ENCODE measurements at regions not wholly inside any gene's neighbourhood (a gene's known extent, or its start where the extent isn't known, plus 50 kb on each side); places are given as distances from the start of the nearest gene placed in this dataset.

DNA sequence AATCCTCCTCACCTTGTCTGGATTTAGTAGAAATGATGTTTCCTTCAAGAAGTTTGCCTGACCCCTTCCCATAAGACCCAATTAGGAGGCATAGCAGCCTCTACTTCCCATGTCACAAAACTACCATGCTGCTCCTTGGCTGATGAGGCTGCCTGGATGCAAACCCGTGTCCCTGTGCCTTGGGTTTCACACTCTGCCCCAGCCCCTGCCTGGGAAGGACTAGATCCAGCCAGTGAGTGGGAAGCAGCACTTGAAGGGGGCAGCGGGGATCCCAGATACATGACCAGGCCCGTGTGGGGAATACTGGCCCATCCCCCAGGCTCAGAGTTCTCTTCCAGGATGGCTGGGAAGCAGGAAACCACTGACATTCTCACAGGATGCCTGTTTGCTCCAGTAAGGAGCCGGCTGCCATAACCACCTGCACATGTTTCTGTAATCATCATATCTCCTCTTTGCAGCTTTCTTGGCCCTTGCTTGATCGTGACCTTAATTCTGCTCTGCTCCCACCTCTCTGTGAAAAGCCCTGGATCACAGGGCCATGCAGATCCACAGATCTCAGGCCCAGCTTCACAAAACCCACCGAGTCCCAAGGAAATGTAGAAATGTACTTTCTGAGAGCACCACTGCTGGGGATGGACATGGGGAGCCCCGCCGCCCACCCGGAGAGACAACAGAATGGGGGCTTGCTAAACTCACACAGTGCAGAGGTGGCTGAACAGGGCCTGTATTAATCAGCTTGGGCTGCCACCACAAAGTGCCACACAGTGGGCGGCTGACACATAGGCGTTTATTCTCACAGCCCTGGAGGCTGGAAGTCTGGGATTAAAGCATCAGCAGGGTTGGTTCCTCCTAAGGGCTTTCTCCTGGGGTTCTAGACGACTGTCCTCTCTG, 287.8 kb upstream of the IGFBP3 start:
- TF ChIP-seq, protein P1, sequence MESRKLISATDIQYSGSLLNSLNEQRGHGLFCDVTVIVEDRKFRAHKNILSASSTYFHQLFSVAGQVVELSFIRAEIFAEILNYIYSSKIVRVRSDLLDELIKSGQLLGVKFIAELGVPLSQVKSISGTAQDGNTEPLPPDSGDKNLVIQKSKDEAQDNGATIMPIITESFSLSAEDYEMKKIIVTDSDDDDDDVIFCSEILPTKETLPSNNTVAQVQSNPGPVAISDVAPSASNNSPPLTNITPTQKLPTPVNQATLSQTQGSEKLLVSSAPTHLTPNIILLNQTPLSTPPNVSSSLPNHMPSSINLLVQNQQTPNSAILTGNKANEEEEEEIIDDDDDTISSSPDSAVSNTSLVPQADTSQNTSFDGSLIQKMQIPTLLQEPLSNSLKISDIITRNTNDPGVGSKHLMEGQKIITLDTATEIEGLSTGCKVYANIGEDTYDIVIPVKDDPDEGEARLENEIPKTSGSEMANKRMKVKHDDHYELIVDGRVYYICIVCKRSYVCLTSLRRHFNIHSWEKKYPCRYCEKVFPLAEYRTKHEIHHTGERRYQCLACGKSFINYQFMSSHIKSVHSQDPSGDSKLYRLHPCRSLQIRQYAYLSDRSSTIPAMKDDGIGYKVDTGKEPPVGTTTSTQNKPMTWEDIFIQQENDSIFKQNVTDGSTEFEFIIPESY (IDR thresholded peaks at IDR 0.05), result no peak
- TF ChIP-seq NR2F2 (IDR thresholded peaks at IDR 0.05) (no peak), HNF4A (conservative IDR thresholded peaks at IDR 0.05) (no peak)
- TF ChIP-seq, protein P2, sequence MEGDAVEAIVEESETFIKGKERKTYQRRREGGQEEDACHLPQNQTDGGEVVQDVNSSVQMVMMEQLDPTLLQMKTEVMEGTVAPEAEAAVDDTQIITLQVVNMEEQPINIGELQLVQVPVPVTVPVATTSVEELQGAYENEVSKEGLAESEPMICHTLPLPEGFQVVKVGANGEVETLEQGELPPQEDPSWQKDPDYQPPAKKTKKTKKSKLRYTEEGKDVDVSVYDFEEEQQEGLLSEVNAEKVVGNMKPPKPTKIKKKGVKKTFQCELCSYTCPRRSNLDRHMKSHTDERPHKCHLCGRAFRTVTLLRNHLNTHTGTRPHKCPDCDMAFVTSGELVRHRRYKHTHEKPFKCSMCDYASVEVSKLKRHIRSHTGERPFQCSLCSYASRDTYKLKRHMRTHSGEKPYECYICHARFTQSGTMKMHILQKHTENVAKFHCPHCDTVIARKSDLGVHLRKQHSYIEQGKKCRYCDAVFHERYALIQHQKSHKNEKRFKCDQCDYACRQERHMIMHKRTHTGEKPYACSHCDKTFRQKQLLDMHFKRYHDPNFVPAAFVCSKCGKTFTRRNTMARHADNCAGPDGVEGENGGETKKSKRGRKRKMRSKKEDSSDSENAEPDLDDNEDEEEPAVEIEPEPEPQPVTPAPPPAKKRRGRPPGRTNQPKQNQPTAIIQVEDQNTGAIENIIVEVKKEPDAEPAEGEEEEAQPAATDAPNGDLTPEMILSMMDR (IDR thresholded peaks at IDR 0.05; ENCODE audit: low read depth, low read length, missing input control), result no peak

Measured in liver (tissue), 3 donors.